ENCODE measurements at regions not wholly inside any gene's neighbourhood (a gene's known extent, or its start where the extent isn't known, plus 50 kb on each side); places are given as distances from the start of the nearest gene placed in this dataset.

DNA sequence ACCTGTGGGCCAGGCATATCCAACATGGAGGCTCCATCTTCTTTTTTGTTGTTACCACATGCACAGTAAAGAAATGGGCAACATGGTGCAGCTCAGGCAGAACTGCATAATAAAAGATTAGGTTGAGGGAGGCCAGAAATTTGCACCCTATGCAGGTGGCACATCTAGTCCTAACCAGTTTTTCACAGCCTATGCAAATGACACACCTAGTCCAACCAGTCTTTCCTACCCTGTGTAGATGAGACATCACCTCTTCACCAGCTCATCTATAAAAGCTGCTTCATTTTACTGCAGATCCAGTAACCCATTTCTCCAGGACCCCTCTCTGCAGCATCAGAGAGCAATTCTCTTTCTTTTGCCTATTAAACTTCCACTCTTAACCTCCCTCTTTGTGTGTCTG lies 411.0 kb upstream of the PCDH15 start:
- TF ChIP-seq SMC3 (conservative IDR thresholded peaks at IDR 0.05; ENCODE audit: poor library complexity) = no peak
- no peak for TF ChIP-seq EZH2 (IDR thresholded peaks at IDR 0.05; ENCODE audit: borderline replicate concordance, insufficient read depth, low read length, poor library complexity, severe bottlenecking)
- no peak for TF ChIP-seq EP300 (conservative IDR thresholded peaks at IDR 0.05; ENCODE audit: poor library complexity, severe bottlenecking)
- TF ChIP-seq, protein P1, sequence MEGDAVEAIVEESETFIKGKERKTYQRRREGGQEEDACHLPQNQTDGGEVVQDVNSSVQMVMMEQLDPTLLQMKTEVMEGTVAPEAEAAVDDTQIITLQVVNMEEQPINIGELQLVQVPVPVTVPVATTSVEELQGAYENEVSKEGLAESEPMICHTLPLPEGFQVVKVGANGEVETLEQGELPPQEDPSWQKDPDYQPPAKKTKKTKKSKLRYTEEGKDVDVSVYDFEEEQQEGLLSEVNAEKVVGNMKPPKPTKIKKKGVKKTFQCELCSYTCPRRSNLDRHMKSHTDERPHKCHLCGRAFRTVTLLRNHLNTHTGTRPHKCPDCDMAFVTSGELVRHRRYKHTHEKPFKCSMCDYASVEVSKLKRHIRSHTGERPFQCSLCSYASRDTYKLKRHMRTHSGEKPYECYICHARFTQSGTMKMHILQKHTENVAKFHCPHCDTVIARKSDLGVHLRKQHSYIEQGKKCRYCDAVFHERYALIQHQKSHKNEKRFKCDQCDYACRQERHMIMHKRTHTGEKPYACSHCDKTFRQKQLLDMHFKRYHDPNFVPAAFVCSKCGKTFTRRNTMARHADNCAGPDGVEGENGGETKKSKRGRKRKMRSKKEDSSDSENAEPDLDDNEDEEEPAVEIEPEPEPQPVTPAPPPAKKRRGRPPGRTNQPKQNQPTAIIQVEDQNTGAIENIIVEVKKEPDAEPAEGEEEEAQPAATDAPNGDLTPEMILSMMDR (IDR thresholded peaks at IDR 0.05; ENCODE audit: poor library complexity, severe bottlenecking) = no peak

All from neural cell (in vitro differentiated cells).